WTC11 (cell line): ENCODE measurements at regions not wholly inside any gene's neighbourhood (a gene's known extent, or its start where the extent isn't known, plus 50 kb on each side); places are given as distances from the start of the nearest gene placed in this dataset.

ENCODE experiments used
- ATAC-seq: fragments of 200-7000 bp; cut with Tn5 transposase; 2 replicates; pipeline ENCODE4 v1.10.0; 2021; ENCODE audit warnings: mild to moderate bottlenecking, moderate library complexity
- CTCF ChIA-PET: fragments of 300-600 bp; sonication (Branson Sonifier 250); formaldehyde crosslinking; loops from one replicate; lab custom pipeline; 2021; ENCODE audit warnings: antibody characterized with exemption; lab: Charles Lee
- POLR2A ChIA-PET: fragments of 350-600 bp; sonication (Branson Sonifier 250); formaldehyde crosslinking; loops from one replicate; lab custom pipeline; 2021; ENCODE audit warnings: antibody characterized with exemption; lab: Charles Lee
- DNase-seq: peaks from one replicate; pipeline ENCODE4 v3.0.0; 2021; ENCODE audit warnings: low spot score
- H3K27ac Mint-ChIP-seq: 2 replicates; pipeline ENCODE4 v1.8.0; 2021; ENCODE audit warnings: mixed read lengths
- H3K27me3 Mint-ChIP-seq: 2 replicates; pipeline ENCODE4 v1.8.0; 2021; ENCODE audit warnings: low read depth, mild to moderate bottlenecking, moderate library complexity, mixed read lengths
- H3K36me3 Mint-ChIP-seq: 2 replicates; pipeline ENCODE4 v1.8.0; 2021; ENCODE audit warnings: mixed read lengths
- H3K4me1 Mint-ChIP-seq: 2 replicates; pipeline ENCODE4 v1.8.0; 2022; ENCODE audit warnings: mixed read lengths
- H3K4me3 Mint-ChIP-seq: 2 replicates; pipeline ENCODE4 v1.8.0; 2021; ENCODE audit warnings: mild to moderate bottlenecking, moderate library complexity, mixed read lengths
- H3K9me3 Mint-ChIP-seq: 2 replicates; pipeline ENCODE4 v1.8.0; 2021; ENCODE audit warnings: mixed read lengths
- ATF2 ChIP-seq: sonication (generic); formaldehyde crosslinking; IDR thresholded peaks from 2 replicates; pipeline ENCODE4 v1.8.1; 2022; ENCODE audit warnings: low read depth, missing genetic modification reagents, borderline replicate concordance
- FOXP1 ChIP-seq: sonication (generic); formaldehyde crosslinking; IDR thresholded peaks from 2 replicates; pipeline ENCODE4 v1.8.0; 2022; ENCODE audit warnings: missing genetic modification reagents, mild to moderate bottlenecking, moderate library complexity, borderline replicate concordance
- GTF2I ChIP-seq: fragments of 250-450 bp; sonication (Bioruptor Pico); conservative IDR thresholded peaks from 2 replicates; pipeline ENCODE4 v1.4.0; 2021; ENCODE audit warnings: mild to moderate bottlenecking
- MYBL2 ChIP-seq: sonication (generic); formaldehyde crosslinking; IDR thresholded peaks from 2 replicates; pipeline ENCODE4 v1.8.1; 2023; ENCODE audit warnings: mild to moderate bottlenecking, moderate library complexity, missing genetic modification reagents
- NR1H2 ChIP-seq: sonication (generic); formaldehyde crosslinking; IDR thresholded peaks from 2 replicates; pipeline ENCODE4 v1.9.0; 2021; ENCODE audit warnings: mild to moderate bottlenecking, moderate library complexity, missing genetic modification reagents
- NR3C1 ChIP-seq: sonication (generic); formaldehyde crosslinking; conservative IDR thresholded peaks from 2 replicates; pipeline ENCODE4 v1.8.1; 2023; ENCODE audit warnings: low read depth, mild to moderate bottlenecking, missing genetic modification reagents
- SMAD3 ChIP-seq: sonication (generic); formaldehyde crosslinking; IDR thresholded peaks from 2 replicates; pipeline ENCODE4 v1.8.0; 2022; ENCODE audit warnings: missing genetic modification reagents, mild to moderate bottlenecking, borderline replicate concordance
- ZNF512 ChIP-seq: sonication (generic); formaldehyde crosslinking; IDR thresholded peaks from 2 replicates; pipeline ENCODE4 v1.8.1; 2022; ENCODE audit warnings: missing genetic modification reagents, borderline replicate concordance
- TF ChIP-seq, protein P1 (sequence below): sonication (generic); formaldehyde crosslinking; IDR thresholded peaks from 2 replicates; pipeline ENCODE4 v1.8.0; 2023; ENCODE audit warnings: mild to moderate bottlenecking, missing genetic modification reagents
- TF ChIP-seq, protein P2 (sequence below): sonication (generic); formaldehyde crosslinking; IDR thresholded peaks from 2 replicates; pipeline ENCODE4 v1.8.0; 2023; ENCODE audit warnings: missing genetic modification reagents
- TF ChIP-seq, protein P3 (sequence below): sonication (generic); formaldehyde crosslinking; IDR thresholded peaks from 2 replicates; pipeline ENCODE4 v1.8.0; 2022; ENCODE audit warnings: mild to moderate bottlenecking, missing genetic modification reagents
- TF ChIP-seq, protein P4 (sequence below): sonication (generic); formaldehyde crosslinking; IDR thresholded peaks from 2 replicates; pipeline ENCODE4 v1.8.0; 2023; ENCODE audit warnings: missing genetic modification reagents, mild to moderate bottlenecking, borderline replicate concordance
- TF ChIP-seq, protein P5 (sequence below): fragments of 250-450 bp; sonication (Bioruptor Pico); conservative IDR thresholded peaks from 2 replicates; pipeline ENCODE4 v1.9.0; 2021; ENCODE audit warnings: mild to moderate bottlenecking
- TF ChIP-seq, protein P6 (sequence below): sonication (generic); formaldehyde crosslinking; IDR thresholded peaks from 2 replicates; pipeline ENCODE4 v1.8.0; 2022; ENCODE audit warnings: mild to moderate bottlenecking, missing genetic modification reagents

DNA sequence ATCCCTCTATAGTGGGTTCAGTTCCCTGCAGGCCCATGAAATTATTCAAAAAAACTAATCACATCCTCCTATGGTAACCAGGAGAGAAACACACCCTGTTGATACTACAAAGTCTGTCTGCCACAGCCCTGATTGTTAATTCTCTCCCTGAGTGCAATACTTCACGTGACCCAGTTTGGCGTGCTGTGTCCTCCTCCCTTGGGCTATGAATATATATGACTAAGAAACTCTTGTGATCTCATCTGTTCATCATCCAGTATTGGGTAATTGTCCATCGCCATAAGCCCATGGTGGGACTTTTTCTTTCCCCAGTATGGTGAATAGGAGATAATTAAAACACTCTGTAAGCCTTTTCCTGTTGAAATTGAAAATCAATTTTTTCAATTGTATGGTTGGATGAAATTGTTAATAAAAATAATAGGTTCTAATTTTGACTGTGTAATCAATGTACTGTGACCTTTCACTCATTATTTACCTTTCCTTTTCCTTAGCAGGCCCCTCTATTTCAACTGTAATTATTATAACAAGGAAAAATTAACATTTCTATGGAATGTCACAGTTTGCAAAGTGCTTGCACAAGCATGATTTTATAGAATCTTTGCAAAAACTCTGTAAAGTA lies 1822.6 kb downstream of the SUCLG1 start (continued):
- TF ChIP-seq, protein P1, sequence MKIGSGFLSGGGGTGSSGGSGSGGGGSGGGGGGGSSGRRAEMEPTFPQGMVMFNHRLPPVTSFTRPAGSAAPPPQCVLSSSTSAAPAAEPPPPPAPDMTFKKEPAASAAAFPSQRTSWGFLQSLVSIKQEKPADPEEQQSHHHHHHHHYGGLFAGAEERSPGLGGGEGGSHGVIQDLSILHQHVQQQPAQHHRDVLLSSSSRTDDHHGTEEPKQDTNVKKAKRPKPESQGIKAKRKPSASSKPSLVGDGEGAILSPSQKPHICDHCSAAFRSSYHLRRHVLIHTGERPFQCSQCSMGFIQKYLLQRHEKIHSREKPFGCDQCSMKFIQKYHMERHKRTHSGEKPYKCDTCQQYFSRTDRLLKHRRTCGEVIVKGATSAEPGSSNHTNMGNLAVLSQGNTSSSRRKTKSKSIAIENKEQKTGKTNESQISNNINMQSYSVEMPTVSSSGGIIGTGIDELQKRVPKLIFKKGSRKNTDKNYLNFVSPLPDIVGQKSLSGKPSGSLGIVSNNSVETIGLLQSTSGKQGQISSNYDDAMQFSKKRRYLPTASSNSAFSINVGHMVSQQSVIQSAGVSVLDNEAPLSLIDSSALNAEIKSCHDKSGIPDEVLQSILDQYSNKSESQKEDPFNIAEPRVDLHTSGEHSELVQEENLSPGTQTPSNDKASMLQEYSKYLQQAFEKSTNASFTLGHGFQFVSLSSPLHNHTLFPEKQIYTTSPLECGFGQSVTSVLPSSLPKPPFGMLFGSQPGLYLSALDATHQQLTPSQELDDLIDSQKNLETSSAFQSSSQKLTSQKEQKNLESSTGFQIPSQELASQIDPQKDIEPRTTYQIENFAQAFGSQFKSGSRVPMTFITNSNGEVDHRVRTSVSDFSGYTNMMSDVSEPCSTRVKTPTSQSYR, result no peak
- no peak for TF ChIP-seq SMAD3 (CRISPR knock-in tag)
- no peak for TF ChIP-seq ATF2 (CRISPR knock-in tag)

GRCh38 chr2:82599021-82599420 lies 1860.1 kb downstream of the SUCLG1 start:
- Mint-ChIP-seq H3K4me1 (peaks cover 7% of the 10 kb centered on the region), H3K27ac (no peak overlapping the region), H3K36me3 (no peaks in the 10 kb centered on the region), H3K27me3 (no peaks in the 10 kb centered on the region), H3K9me3 (peaks cover 8% of the 10 kb centered on the region; the same call in 1 of the 2 replicates), H3K4me3 (no peak overlapping the region)
- DNase-seq, result no peak
- TF ChIP-seq MYBL2 (CRISPR knock-in tag) (no peak), GTF2I (CRISPR knock-in tag) (no peak), NR3C1 (no peak), ZNF512 (CRISPR knock-in tag) (no peak), FOXP1 (CRISPR knock-in tag) (no peak), NR1H2 (CRISPR knock-in tag) (no peak)
- TF ChIP-seq, protein P2, sequence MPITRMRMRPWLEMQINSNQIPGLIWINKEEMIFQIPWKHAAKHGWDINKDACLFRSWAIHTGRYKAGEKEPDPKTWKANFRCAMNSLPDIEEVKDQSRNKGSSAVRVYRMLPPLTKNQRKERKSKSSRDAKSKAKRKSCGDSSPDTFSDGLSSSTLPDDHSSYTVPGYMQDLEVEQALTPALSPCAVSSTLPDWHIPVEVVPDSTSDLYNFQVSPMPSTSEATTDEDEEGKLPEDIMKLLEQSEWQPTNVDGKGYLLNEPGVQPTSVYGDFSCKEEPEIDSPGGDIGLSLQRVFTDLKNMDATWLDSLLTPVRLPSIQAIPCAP (CRISPR knock-in tag), result no peak
- TF ChIP-seq, protein P3, sequence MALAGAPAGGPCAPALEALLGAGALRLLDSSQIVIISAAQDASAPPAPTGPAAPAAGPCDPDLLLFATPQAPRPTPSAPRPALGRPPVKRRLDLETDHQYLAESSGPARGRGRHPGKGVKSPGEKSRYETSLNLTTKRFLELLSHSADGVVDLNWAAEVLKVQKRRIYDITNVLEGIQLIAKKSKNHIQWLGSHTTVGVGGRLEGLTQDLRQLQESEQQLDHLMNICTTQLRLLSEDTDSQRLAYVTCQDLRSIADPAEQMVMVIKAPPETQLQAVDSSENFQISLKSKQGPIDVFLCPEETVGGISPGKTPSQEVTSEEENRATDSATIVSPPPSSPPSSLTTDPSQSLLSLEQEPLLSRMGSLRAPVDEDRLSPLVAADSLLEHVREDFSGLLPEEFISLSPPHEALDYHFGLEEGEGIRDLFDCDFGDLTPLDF (CRISPR knock-in tag), result no peak
- TF ChIP-seq, protein P4, sequence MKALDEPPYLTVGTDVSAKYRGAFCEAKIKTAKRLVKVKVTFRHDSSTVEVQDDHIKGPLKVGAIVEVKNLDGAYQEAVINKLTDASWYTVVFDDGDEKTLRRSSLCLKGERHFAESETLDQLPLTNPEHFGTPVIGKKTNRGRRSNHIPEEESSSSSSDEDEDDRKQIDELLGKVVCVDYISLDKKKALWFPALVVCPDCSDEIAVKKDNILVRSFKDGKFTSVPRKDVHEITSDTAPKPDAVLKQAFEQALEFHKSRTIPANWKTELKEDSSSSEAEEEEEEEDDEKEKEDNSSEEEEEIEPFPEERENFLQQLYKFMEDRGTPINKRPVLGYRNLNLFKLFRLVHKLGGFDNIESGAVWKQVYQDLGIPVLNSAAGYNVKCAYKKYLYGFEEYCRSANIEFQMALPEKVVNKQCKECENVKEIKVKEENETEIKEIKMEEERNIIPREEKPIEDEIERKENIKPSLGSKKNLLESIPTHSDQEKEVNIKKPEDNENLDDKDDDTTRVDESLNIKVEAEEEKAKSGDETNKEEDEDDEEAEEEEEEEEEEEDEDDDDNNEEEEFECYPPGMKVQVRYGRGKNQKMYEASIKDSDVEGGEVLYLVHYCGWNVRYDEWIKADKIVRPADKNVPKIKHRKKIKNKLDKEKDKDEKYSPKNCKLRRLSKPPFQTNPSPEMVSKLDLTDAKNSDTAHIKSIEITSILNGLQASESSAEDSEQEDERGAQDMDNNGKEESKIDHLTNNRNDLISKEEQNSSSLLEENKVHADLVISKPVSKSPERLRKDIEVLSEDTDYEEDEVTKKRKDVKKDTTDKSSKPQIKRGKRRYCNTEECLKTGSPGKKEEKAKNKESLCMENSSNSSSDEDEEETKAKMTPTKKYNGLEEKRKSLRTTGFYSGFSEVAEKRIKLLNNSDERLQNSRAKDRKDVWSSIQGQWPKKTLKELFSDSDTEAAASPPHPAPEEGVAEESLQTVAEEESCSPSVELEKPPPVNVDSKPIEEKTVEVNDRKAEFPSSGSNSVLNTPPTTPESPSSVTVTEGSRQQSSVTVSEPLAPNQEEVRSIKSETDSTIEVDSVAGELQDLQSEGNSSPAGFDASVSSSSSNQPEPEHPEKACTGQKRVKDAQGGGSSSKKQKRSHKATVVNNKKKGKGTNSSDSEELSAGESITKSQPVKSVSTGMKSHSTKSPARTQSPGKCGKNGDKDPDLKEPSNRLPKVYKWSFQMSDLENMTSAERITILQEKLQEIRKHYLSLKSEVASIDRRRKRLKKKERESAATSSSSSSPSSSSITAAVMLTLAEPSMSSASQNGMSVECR (CRISPR knock-in tag), result no peak
- TF ChIP-seq, protein P5, sequence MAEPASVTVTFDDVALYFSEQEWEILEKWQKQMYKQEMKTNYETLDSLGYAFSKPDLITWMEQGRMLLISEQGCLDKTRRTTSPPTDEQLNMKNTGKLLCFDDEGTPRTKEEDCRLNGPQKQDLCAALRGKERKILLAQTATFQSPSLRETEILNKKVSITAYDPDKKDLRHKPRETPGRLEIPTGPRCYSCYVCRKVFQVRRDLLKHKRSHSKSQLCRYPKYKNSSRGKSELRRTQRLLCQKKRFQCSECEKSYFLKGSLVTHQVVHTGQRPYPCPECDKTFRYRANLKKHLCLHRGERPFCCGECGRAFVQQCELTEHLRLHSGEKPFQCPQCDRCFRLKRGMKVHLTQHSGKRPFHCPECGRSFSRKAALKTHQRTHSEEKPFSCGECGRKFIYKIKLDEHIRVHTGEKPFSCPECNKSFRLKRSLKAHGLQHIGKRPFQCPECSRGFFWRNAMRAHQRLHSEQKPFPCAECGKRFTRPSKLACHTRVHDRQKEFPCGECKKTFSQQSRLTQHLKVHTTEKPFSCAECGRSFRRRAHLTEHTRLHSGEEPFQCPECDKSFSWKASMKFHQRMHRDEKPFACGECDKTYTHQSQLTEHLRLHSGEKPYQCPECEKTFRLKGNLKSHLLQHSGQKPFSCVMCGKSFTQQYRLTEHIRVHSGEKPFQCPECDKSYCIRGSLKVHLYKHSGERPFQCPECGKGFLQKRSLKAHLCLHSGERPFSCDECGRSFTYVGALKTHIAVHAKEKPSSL (CRISPR knock-in tag), result no peak
- TF ChIP-seq, protein P6, sequence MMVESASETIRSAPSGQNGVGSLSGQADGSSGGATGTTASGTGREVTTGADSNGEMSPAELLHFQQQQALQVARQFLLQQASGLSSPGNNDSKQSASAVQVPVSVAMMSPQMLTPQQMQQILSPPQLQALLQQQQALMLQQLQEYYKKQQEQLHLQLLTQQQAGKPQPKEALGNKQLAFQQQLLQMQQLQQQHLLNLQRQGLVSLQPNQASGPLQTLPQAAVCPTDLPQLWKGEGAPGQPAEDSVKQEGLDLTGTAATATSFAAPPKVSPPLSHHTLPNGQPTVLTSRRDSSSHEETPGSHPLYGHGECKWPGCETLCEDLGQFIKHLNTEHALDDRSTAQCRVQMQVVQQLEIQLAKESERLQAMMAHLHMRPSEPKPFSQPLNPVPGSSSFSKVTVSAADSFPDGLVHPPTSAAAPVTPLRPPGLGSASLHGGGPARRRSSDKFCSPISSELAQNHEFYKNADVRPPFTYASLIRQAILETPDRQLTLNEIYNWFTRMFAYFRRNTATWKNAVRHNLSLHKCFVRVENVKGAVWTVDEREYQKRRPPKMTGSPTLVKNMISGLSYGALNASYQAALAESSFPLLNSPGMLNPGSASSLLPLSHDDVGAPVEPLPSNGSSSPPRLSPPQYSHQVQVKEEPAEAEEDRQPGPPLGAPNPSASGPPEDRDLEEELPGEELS, result no peak
- ChIA-PET CTCF (no interaction called here), POLR2A (no interaction called here)
- ATAC-seq, result no peak
